ENCODE measurements at regions not wholly inside any gene's neighbourhood (a gene's known extent, or its start where the extent isn't known, plus 50 kb on each side); places are given as distances from the start of the nearest gene placed in this dataset.

- ChIA-PET POLR2A (no interaction called here), CTCF (interaction anchor here (0.7 to 0.9 kb wide), 3 partner anchors 50 to 645 kb away, joined by 3 read pairs; no protein-coding TSS in a partner anchor)
- Histone ChIP-seq H3K36me3 (ENCODE audit: control insufficient read depth in 2 of 2, insufficient read depth in 1 of 2, low read length in 2 of 2) (no peaks in the 10 kb centered on the region), H3K27ac (ENCODE audit: extremely low read depth, low read depth, low read length) (no peak overlapping the region), H3K4me3 (ENCODE audit: low read depth, low read length) (no peak overlapping the region), H3K4me1 (ENCODE audit: control insufficient read depth, insufficient read depth, low read length) (no peaks in the 10 kb centered on the region), H3K9me3 (ENCODE audit: control insufficient read depth, insufficient read depth, low read depth, low read length) (no peaks in the 10 kb centered on the region)
- TF ChIP-seq ZNF133 (tag by site-specific recombination; IDR thresholded peaks at IDR 0.05) (no peak), CTCF (tag by site-specific recombination; IDR thresholded peaks at IDR 0.05) (0 out of 2 replicates have a peak, but pooled peaks have one; percentile 11), OSR2 (tag by site-specific recombination; IDR thresholded peaks at IDR 0.05) (no peak), ZNF654 (tag by site-specific recombination; IDR thresholded peaks at IDR 0.05; ENCODE audit: low read depth) (peak; percentile 61)
Measured at GRCh38 chr2:212595036-212595654, 56.5 kb upstream of the ERBB4 start.

GRCh38 chr2:212592695-212593094 lies 54.1 kb upstream of the ERBB4 start:
- Histone ChIP-seq H3K4me1 (ENCODE audit: control insufficient read depth, insufficient read depth, low read length) (no peaks in the 10 kb centered on the region), H3K36me3 (ENCODE audit: control insufficient read depth in 2 of 2, insufficient read depth in 1 of 2, low read length in 2 of 2) (no peaks in the 10 kb centered on the region), H3K4me3 (ENCODE audit: low read depth, low read length) (no peak overlapping the region), H3K27ac (ENCODE audit: extremely low read depth, low read depth, low read length) (no peak overlapping the region), H3K9me3 (ENCODE audit: control insufficient read depth, insufficient read depth, low read depth, low read length) (no peaks in the 10 kb centered on the region)
- POLR2A ChIA-PET, result no interaction called here
- TF ChIP-seq ELK4 (IDR thresholded peaks at IDR 0.05; ENCODE audit: borderline replicate concordance, low read depth, low read length), result no peak
- no peak for TF ChIP-seq GLI2 (tag by site-specific recombination; IDR thresholded peaks at IDR 0.05; ENCODE audit: borderline replicate concordance, low read depth)
- TF ChIP-seq SCRT2 (tag by site-specific recombination; IDR thresholded peaks at IDR 0.05), result peak; percentile 15; the same call in 1 of the 2 replicates
- CTCF ChIA-PET, result interaction anchor here (0.7 kb wide), 1 partner anchor 804 kb away, joined by 3 read pairs; no protein-coding TSS in a partner anchor

Data from HEK293 (cell line).